DOHH2 (cell line): ENCODE measurements at regions not wholly inside any gene's neighbourhood (a gene's known extent, or its start where the extent isn't known, plus 50 kb on each side); places are given as distances from the start of the nearest gene placed in this dataset.

Source experiments
- H3F3A ChIP-seq: fragments of 200-600 bp; sonication (generic), shearing (Covaris generic); 2 replicates; pipeline ENCODE4 v1.6.0; 2016; ENCODE audit warnings: antibody characterized with exemption, mild to moderate bottlenecking; ENCODE audit not compliant: control insufficient read depth, insufficient read depth
- H3K27ac ChIP-seq: fragments of 200-600 bp; sonication (generic); 2 replicates; pipeline ENCODE4 v1.5.1; 2014; ENCODE audit warnings: low read depth, mild to moderate bottlenecking, low read length, moderate library complexity
- H3K27me3 ChIP-seq: fragments of 200-600 bp; sonication (generic); 2 replicates; pipeline ENCODE4 v1.6.1; 2014; ENCODE audit warnings: mild to moderate bottlenecking, low read length, mixed read lengths; ENCODE audit not compliant: control insufficient read depth
- H3K36me3 ChIP-seq: fragments of 200-600 bp; sonication (generic); 2 replicates; pipeline ENCODE4 v1.6.1; 2014; ENCODE audit warnings: mild to moderate bottlenecking, low read length, moderate library complexity, mixed read lengths; ENCODE audit not compliant: control insufficient read depth
- H3K4me1 ChIP-seq: fragments of 200-600 bp; sonication (generic); 2 replicates; pipeline ENCODE4 v1.6.1; 2014; ENCODE audit warnings: mild to moderate bottlenecking, low read length, mixed read lengths; ENCODE audit not compliant: control insufficient read depth
- H3K4me2 ChIP-seq: fragments of 200-600 bp; sonication (generic); 2 replicates; pipeline ENCODE4 v1.6.0; 2014; ENCODE audit warnings: mild to moderate bottlenecking, low read length, moderate library complexity
- H3K4me3 ChIP-seq: fragments of 200-600 bp; sonication (generic); 2 replicates; pipeline ENCODE4 v1.5.1; 2014; ENCODE audit warnings: mild to moderate bottlenecking, low read length, mixed read lengths
- H3K79me2 ChIP-seq: fragments of 200-600 bp; sonication (generic); 2 replicates; pipeline ENCODE4 v1.6.1; 2014; ENCODE audit warnings: mild to moderate bottlenecking, low read length, mixed read lengths; ENCODE audit not compliant: control insufficient read depth
- H3K9me2 ChIP-seq: fragments of 200-600 bp; sonication (generic); replicated peaks from 2 replicates; pipeline ENCODE4 v1.6.1; 2014; ENCODE audit warnings: mild to moderate bottlenecking, low read length, mixed read lengths; ENCODE audit not compliant: control insufficient read depth
- H3K9me3 ChIP-seq: fragments of 200-600 bp; sonication (generic); 2 replicates; pipeline ENCODE4 v1.6.1; 2014; ENCODE audit warnings: antibody characterized with exemption, low read length, mixed read lengths; ENCODE audit not compliant: control insufficient read depth, insufficient read depth
- H4K20me1 ChIP-seq: fragments of 200-600 bp; sonication (generic); 2 replicates; pipeline ENCODE4 v1.6.0; 2014; ENCODE audit warnings: low read depth, mild to moderate bottlenecking, antibody characterized with exemption, low read length, moderate library complexity; ENCODE audit not compliant: control insufficient read depth, insufficient read depth
- CTCF ChIP-seq: fragments of 200-600 bp; sonication (generic); IDR thresholded peaks from one replicate; pipeline ENCODE4 v1.5.1; 2014; ENCODE audit warnings: antibody characterized with exemption, mild to moderate bottlenecking, low read depth, low read length; ENCODE audit not compliant: poor library complexity, severe bottlenecking
- EZH2phosphoT487 ChIP-seq: fragments of 200-600 bp; sonication (generic); IDR thresholded peaks from 2 replicates; pipeline ENCODE4 v1.6.1; 2017; ENCODE audit warnings: borderline replicate concordance, mild to moderate bottlenecking, antibody characterized with exemption, low read length, moderate library complexity, mixed read lengths

GRCh38 chr9:16996901-16997491 lies 126.5 kb upstream of the BNC2 start:
- H3K27me3 ChIP-seq: no peaks in the 10 kb centered on the region
- TF ChIP-seq CTCF: no peak
- TF ChIP-seq EZH2phosphoT487: no peak
- H3K79me2 ChIP-seq: no peaks in the 10 kb centered on the region
- no peak overlapping the region for H3K27ac ChIP-seq
- no peak overlapping the region for H3K4me3 ChIP-seq
- H3K36me3 ChIP-seq: no peaks in the 10 kb centered on the region
- no peaks in the 10 kb centered on the region; the same call in 1 of the 2 replicates for H3K9me3 ChIP-seq
- no peaks in the 10 kb centered on the region for H3F3A ChIP-seq
- no peak overlapping the region for H3K4me2 ChIP-seq
- no peaks in the 10 kb centered on the region for H3K4me1 ChIP-seq
- H4K20me1 ChIP-seq: no peaks in the 10 kb centered on the region
- H3K9me2 ChIP-seq: no peaks in the 10 kb centered on the region

GRCh38 chr9:16992138-16992537 lies 121.7 kb upstream of the BNC2 start:
- H3K9me2 ChIP-seq: no peaks in the 10 kb centered on the region
- no peaks in the 10 kb centered on the region for H3K27me3 ChIP-seq
- TF ChIP-seq CTCF (no peak), EZH2phosphoT487 (no peak)

GRCh38 chr9:16987026-16987425 lies 116.6 kb upstream of the BNC2 start:
- TF ChIP-seq EZH2phosphoT487: no peak
- no peak for TF ChIP-seq CTCF
- Histone ChIP-seq H3K4me3 (no peak overlapping the region), H3K4me2 (no peak overlapping the region)

More at GRCh38 chr9:16992138-16992537, 121.7 kb upstream of the BNC2 start:
- Histone ChIP-seq H3K27ac (no peak overlapping the region), H3K4me1 (no peaks in the 10 kb centered on the region), H4K20me1 (no peaks in the 10 kb centered on the region), H3K79me2 (no peaks in the 10 kb centered on the region), H3K36me3 (no peaks in the 10 kb centered on the region), H3K9me3 (no peaks in the 10 kb centered on the region), H3K4me2 (no peak overlapping the region), H3K4me3 (no peak overlapping the region), H3F3A (no peaks in the 10 kb centered on the region)

More at GRCh38 chr9:16987026-16987425, 116.6 kb upstream of the BNC2 start:
- Histone ChIP-seq H3K4me1 (no peaks in the 10 kb centered on the region), H3K36me3 (no peaks in the 10 kb centered on the region), H3F3A (no peaks in the 10 kb centered on the region), H3K9me3 (no peaks in the 10 kb centered on the region; the same call in 1 of the 2 replicates), H3K9me2 (no peaks in the 10 kb centered on the region), H3K27ac (no peak overlapping the region), H3K79me2 (no peaks in the 10 kb centered on the region), H3K27me3 (no peaks in the 10 kb centered on the region), H4K20me1 (no peaks in the 10 kb centered on the region)
